GM12864 (cell line): ENCODE measurements at regions not wholly inside any gene's neighbourhood (a gene's known extent, or its start where the extent isn't known, plus 50 kb on each side); places are given as distances from the start of the nearest gene placed in this dataset.

ENCODE experiments used
- DNase-seq: peaks from one replicate; pipeline ENCODE4 v3.0.0-alpha.2; 2011; ENCODE audit warnings: low read depth
- H3K4me3 ChIP-seq: 2 replicates; pipeline ENCODE4 v1.5.1; 2011; ENCODE audit warnings: mild to moderate bottlenecking, low read depth, low read length, control low read depth
- TF ChIP-seq, protein P1 (sequence below): IDR thresholded peaks from 2 replicates; pipeline ENCODE4 v1.5.1; 2011; ENCODE audit warnings: low read depth, mild to moderate bottlenecking, moderate library complexity, low read length, control low read depth, inconsistent platforms; ENCODE audit errors: missing control alignments

DNA sequence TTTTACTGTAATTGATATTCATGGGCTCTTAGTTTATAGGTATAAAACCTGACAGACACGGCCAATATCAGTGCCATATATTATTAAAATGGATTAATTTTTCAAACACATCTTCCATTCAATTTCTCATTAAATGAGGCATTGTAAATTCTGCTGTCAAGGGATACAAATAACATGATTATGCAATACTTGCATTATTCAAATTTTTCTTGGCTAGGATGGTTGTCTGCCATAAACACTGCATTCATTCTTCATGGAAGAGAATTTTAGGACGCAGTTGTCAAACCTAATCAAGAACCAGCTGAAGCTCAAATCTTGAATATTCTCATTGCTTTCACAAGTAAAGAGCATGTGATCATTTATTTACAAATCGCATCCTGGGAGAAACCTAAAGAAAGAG lies 255.6 kb downstream of the RDH14 start:
- TF ChIP-seq, protein P1, sequence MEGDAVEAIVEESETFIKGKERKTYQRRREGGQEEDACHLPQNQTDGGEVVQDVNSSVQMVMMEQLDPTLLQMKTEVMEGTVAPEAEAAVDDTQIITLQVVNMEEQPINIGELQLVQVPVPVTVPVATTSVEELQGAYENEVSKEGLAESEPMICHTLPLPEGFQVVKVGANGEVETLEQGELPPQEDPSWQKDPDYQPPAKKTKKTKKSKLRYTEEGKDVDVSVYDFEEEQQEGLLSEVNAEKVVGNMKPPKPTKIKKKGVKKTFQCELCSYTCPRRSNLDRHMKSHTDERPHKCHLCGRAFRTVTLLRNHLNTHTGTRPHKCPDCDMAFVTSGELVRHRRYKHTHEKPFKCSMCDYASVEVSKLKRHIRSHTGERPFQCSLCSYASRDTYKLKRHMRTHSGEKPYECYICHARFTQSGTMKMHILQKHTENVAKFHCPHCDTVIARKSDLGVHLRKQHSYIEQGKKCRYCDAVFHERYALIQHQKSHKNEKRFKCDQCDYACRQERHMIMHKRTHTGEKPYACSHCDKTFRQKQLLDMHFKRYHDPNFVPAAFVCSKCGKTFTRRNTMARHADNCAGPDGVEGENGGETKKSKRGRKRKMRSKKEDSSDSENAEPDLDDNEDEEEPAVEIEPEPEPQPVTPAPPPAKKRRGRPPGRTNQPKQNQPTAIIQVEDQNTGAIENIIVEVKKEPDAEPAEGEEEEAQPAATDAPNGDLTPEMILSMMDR, result no peak
- DNase-seq, result no peak
- no peak overlapping the region for H3K4me3 ChIP-seq

DNA sequence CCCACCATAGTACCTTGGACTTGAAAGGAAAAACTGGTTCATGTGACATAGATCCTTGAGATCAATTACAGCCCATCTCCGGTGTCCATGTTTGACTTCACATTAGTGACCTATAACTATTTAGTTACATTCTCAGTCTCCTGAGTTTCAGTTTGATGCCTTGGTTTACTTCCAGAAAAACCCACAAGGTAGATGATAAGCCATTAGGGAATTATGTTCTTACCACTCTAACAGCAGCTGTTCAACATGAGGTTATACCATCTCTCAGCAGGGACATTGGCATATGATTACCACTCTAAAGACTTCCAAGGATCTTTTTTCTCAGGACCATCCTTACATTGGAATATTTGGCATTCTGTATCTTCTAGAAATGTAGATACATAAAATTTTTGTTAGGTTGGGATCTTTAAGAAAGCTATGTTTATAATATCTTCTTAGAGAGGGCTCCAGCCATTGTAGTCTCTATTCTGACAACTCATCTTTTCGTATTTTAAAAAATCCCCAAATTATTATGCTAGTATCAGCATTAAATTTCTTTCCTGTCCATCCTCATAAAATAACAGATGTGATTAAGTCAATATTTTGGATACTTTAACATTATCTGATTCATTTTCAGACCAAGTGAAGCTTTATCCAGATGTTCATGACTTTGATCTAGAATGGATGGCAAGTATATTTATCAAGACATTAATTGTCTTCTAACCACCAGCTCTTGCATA lies 258.9 kb downstream of the RDH14 start:
- DNase-seq, result no peak
- TF ChIP-seq, protein P1, result no peak
- no peak overlapping the region for H3K4me3 ChIP-seq

- no peak for DNase-seq
- H3K4me3 ChIP-seq, result no peak overlapping the region
- TF ChIP-seq, protein P1, result no peak
Observed at GRCh38 chr2:18299423-18300212, 260.8 kb downstream of the RDH14 start.

- TF ChIP-seq, protein P1, result no peak
- no peak for DNase-seq
- no peak overlapping the region for H3K4me3 ChIP-seq
Observed at GRCh38 chr2:18297534-18298058, 262.9 kb downstream of the RDH14 start.

DNA sequence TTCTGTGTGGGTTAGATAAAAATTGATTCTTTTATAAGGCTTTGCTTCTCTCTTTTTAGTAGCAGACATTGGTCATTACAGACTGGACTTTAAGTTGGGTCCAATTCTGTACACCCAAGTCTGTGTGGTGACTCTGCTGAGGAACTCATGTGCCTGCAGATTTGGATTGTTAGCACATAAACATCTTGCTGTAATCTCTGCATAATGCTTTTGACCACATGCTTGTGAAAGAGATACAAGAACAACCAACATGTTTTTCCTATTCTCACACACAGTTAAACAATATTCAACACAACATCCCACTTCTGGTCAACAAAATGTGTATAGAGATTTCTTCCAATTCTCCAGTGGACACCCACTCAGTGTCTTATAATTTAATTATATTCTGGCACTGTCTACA lies 270.1 kb downstream of the RDH14 start:
- no peak overlapping the region for H3K4me3 ChIP-seq
- DNase-seq, result no peak
- TF ChIP-seq, protein P1, result no peak

DNA sequence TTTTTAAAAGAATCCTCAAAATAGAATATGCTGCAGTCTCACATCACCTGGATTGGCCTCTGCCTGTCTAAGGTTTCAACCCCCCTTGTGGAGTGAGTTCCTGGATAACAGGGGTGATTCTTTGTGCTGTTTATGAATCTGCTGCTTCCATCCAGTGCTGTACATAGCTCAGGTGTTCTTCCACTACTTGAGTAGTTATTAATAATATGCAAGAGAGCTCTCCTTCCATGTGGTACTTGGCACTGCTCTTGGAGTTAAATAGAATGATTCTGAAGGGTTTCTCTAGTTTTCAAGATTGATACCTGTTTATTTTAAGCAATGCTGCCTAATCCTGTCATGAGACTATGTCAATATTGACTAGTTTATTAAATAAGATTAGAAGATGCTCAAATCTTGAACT lies 273.6 kb downstream of the RDH14 start:
- H3K4me3 ChIP-seq, result no peak overlapping the region
- TF ChIP-seq, protein P1, result no peak
- no peak for DNase-seq
